Stomach (tissue), 8 donors: ENCODE measurements at regions not wholly inside any gene's neighbourhood (a gene's known extent, or its start where the extent isn't known, plus 50 kb on each side); places are given as distances from the start of the nearest gene placed in this dataset.

ENCODE experiments used
- DNase-seq, 2 donors: peaks; one replicate each; pipeline versions ENCODE4 v3.0.0 to v3.0.0-alpha.2; 2013 to 2019
- H3K27ac ChIP-seq, 5 donors: fragments of 200-600 bp in 4 of 5; sonication (generic) in 4 of 5; one replicate each; pipeline ENCODE4 v1.5.1; 2013 to 2019; ENCODE audit warnings: mild to moderate bottlenecking in 1 of 5, moderate library complexity in 1 of 5
- H3K27me3 ChIP-seq, 3 donors: fragments of 200-600 bp; sonication (generic); one replicate each; pipeline ENCODE4 v1.5.1; 2017 to 2019; ENCODE audit warnings: mixed run types in 1 of 3
- H3K36me3 ChIP-seq, 4 donors: fragments of 200-600 bp; sonication (generic); 1 replicate in 3 of 4; 2 replicates in 1 of 4; pipeline ENCODE4 v1.5.1; 2016 to 2019
- H3K4me1 ChIP-seq, 4 donors: fragments of 200-600 bp; sonication (generic); one replicate each; pipeline ENCODE4 v1.5.1; 2016 to 2019
- H3K4me3 ChIP-seq, 4 donors: fragments of 200-600 bp; sonication (generic) in 3 of 4; one replicate each; pipeline ENCODE4 v1.5.1; 2016 to 2019; ENCODE audit warnings: mild to moderate bottlenecking in 1 of 4
- H3K9me3 ChIP-seq, 4 donors: fragments of 200-600 bp; sonication (generic); one replicate each; pipeline ENCODE4 v1.5.1; 2016 to 2019
- EP300 ChIP-seq: sonication (generic); formaldehyde crosslinking; IDR thresholded peaks from one replicate; pipeline ENCODE4 v1.6.1; 2017; ENCODE audit warnings: antibody characterized with exemption
- POLR2A ChIP-seq, 4 donors: fragments of 450-650 bp; IDR thresholded peaks; one replicate each; pipeline ENCODE4 v1.6.1; 2016; ENCODE audit warnings: antibody characterized with exemption in 4 of 4, control low read depth in 2 of 4, mild to moderate bottlenecking in 1 of 4, moderate library complexity in 1 of 4
- POLR2AphosphoS5 ChIP-seq, 3 donors: sonication (generic); formaldehyde crosslinking; IDR thresholded peaks; one replicate each; pipeline ENCODE4 v1.6.1; 2016; ENCODE audit warnings: antibody characterized with exemption in 3 of 3
- WGBS, 5 donors: extraction: QIAGEN DNeasy Blood & Tissue Kit in 3 of 5; methylation state at CpG; one replicate each; pipeline versions ENCODE4 v1.1.5 to v1.1.7; 2013 to 2018; 5-methylcytosine and 5-hydroxymethylcytosine counted together
- intact Hi-C: fragments of 100-400 bp; cut with DNase I; formaldehyde crosslinking; loops from one replicate; pipeline ENCODE4 v1.15.1; 2023; ENCODE audit warnings: low total_unique reads
- TF ChIP-seq, protein P1 (sequence below), 7 experiments: fragments of 450-650 bp in 4 of 7; fragments of 200-600 bp in 3 of 7; sonication (generic) in 3 of 7; IDR thresholded peaks; one replicate each; pipeline ENCODE4 v1.5.1; 2016 to 2019; ENCODE audit warnings: antibody characterized with exemption in 7 of 7, control low read depth in 2 of 7, mild to moderate bottlenecking in 1 of 7
- donor health status: healthy with polysubstance abuse.
- donor health status: Bipolar disorder and iron deficiency.
- donor health status: healthy.

DNA sequence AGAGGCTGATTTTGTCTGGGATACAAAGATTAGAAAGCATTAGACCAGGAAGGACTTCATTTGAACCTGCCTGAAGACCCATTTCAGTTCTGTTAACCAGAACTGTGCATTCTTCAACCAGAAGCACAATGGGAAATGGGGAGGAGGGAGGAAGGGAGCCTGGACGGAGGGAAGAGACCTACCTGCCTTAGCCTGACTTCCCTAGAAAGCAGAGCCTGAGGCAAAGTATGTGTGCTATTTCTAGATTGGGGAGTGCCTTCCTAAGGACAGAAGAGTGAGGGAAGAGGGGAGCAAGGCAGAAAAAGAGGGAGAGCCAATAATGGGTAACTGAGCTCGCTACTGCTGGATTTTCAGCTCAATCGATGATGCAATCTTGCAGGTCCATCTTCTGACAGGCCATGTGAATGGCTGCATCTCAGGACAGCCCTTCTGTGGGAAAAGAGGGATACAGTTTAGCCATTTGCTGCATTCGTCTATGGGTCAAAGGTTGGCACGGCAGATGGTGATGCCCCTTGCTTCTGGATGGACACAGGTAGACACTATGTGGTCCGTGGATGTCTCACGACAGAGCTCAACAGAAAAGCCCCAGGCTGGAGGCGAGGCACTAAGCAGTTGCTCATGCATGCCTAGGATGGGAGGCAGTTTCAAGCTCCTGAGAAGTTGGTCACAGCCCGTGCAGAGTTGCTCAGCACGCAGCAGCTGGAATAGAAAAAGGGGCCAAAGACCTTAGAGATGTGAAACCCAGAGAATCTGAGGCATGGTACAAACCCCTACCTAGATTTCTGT lies 78.8 kb upstream of the UBL3 start:
- no peak for TF ChIP-seq POLR2A (IDR thresholded peaks at IDR 0.05)
- TF ChIP-seq, protein P1, sequence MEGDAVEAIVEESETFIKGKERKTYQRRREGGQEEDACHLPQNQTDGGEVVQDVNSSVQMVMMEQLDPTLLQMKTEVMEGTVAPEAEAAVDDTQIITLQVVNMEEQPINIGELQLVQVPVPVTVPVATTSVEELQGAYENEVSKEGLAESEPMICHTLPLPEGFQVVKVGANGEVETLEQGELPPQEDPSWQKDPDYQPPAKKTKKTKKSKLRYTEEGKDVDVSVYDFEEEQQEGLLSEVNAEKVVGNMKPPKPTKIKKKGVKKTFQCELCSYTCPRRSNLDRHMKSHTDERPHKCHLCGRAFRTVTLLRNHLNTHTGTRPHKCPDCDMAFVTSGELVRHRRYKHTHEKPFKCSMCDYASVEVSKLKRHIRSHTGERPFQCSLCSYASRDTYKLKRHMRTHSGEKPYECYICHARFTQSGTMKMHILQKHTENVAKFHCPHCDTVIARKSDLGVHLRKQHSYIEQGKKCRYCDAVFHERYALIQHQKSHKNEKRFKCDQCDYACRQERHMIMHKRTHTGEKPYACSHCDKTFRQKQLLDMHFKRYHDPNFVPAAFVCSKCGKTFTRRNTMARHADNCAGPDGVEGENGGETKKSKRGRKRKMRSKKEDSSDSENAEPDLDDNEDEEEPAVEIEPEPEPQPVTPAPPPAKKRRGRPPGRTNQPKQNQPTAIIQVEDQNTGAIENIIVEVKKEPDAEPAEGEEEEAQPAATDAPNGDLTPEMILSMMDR (IDR thresholded peaks at IDR 0.05): no peak
- TF ChIP-seq EP300: no peak
- no peak for TF ChIP-seq POLR2AphosphoS5 (IDR thresholded peaks at IDR 0.05)
- 84 to 90% (median 90%) methylated on average over 10 of the region's 10 CpGs for WGBS, 5 donors

DNA sequence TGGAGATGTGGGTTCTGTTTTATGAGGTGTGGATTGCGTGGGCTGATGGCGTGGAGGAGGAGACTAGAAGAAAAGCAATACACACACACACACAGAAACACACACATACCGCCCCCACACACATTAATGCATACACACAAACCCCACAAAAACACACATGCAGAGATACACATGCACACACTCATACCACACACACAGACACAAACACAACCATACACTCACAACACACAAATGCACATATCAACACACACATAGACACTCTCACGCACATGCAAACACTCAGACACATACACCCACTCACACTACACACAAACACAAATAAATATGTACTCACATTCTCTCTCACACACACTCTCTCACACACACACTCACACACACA lies 75.7 kb upstream of the UBL3 start:
- Histone ChIP-seq H3K27me3 (no peaks in the 10 kb centered on the region), H3K36me3 (no peaks in the 10 kb centered on the region), H3K9me3 (no peaks in the 10 kb centered on the region), H3K4me3 (no peak overlapping the region), H3K4me1 (peaks cover 31 to 54% (median 45%) of the 10 kb centered on the region in 4 donors), H3K27ac (peak overlapping the region; percentile 70 to 97 (median 93))
- no peak for TF ChIP-seq EP300
- no peak for TF ChIP-seq POLR2A (IDR thresholded peaks at IDR 0.05)
- TF ChIP-seq POLR2AphosphoS5 (IDR thresholded peaks at IDR 0.05): no peak
- TF ChIP-seq, protein P1 (IDR thresholded peaks at IDR 0.05): no peak
- no peak for DNase-seq
- intact Hi-C loops: no loop called here
- 67 to 85% (median 75%) methylated on average over 4 of the region's 4 CpGs for WGBS, 5 donors

More for the DNA sequence above, 78.8 kb upstream of the UBL3 start:
- no peak for DNase-seq
- intact Hi-C loops: no loop called here
- H3K4me1 ChIP-seq: peaks cover 17 to 25% (median 21%) of the 10 kb centered on the region in 4 donors
- H3K36me3 ChIP-seq: no peaks in the 10 kb centered on the region
- no peak overlapping the region for H3K27ac ChIP-seq
- no peak overlapping the region for H3K4me3 ChIP-seq
- H3K9me3 ChIP-seq: no peaks in the 10 kb centered on the region
- H3K27me3 ChIP-seq: no peaks in the 10 kb centered on the region

DNA sequence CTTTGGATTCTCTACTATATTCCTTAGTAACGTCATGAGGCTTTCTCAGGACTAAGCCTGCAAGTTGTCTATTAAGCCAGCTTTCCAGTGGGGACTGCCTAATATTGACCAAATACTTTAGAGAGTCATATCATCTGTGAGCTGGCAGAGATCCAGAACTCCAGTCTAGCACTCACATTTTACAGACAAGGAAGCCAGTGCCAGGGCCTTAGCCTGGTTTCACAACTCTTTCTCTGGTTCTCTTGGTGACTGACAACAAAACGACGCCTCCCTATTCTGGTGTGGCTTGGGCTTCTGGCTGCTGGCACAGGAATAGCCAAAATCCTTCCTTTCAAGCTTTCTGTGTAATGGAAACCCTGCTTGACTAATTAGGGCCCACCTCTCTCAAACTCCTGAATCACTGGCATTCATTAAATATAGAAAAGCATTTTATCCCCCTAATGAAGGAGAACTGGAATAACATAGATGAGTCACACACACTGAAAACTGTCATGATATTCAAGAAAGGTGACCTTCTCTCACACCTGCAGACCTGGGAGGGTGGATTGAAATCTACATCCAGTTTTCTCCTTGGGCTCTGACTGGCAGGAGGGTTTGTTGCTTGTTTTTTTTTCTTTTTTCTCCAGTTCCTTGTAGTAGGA lies 75.2 kb upstream of the UBL3 start:
- H3K27ac ChIP-seq: peak overlapping the region; percentile 82 to 97 (median 93)
- WGBS, 5 donors: 12 to 43% (median 20%) methylated on average over 3 of the region's 3 CpGs

More for the DNA sequence above, 75.2 kb upstream of the UBL3 start:
- DNase-seq: peak; percentile 91 to 95
- Histone ChIP-seq H3K4me3 (no peak overlapping the region), H3K9me3 (no peaks in the 10 kb centered on the region), H3K4me1 (peaks cover 31 to 57% (median 45%) of the 10 kb centered on the region in 4 donors), H3K27me3 (no peaks in the 10 kb centered on the region), H3K36me3 (no peaks in the 10 kb centered on the region)
- no peak for TF ChIP-seq EP300
- no peak for TF ChIP-seq POLR2A (IDR thresholded peaks at IDR 0.05)
- TF ChIP-seq, protein P1 (IDR thresholded peaks at IDR 0.05): no peak
- peak; percentile 65 to 86 (median 74) for TF ChIP-seq POLR2AphosphoS5 (IDR thresholded peaks at IDR 0.05)
- intact Hi-C loops: no loop called here
